ENCODE measurements at regions not wholly inside any gene's neighbourhood (a gene's known extent, or its start where the extent isn't known, plus 50 kb on each side); places are given as distances from the start of the nearest gene placed in this dataset.

DNA sequence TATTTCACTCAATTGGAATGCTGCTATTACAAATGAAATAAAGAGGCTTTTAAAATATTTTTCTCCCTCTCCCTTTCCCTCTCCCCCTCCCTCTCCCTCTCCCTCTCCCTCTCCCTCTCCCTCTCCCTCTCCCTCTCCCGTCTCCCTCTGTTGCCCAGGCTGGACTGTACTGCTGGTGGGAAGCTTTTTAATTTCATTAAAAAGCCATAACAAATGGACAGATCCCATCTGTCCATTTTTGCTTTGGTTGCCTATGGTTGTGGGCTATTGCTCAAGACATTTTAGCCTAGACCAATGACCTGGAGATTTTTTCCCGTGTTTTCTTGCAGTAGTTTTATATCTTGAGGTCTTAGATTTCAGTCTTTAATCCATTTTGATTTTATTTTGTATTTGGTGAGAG is 107.2 kb upstream of the LRRC3B start:
- H4K8ac ChIP-seq (ENCODE audit: extremely low read depth, insufficient read depth, low read length), result no peak overlapping the region
- no peaks in the 10 kb centered on the region for H3K27me3 ChIP-seq (replicated peaks in 1 of 4; ENCODE audit: control insufficient read depth in 3 of 4, extremely low read depth in 1 of 4, insufficient read depth in 3 of 4, low read length in 3 of 4)
- no peaks in the 10 kb centered on the region for H3K79me1 ChIP-seq (ENCODE audit: low read depth, low read length)
- no peak overlapping the region for H3K14ac ChIP-seq (ENCODE audit: insufficient read length)
- no peak overlapping the region for H3K18ac ChIP-seq (ENCODE audit: extremely low read depth, low read length)
- CTCF ChIA-PET (ENCODE audit: partially characterized antibody), result no interaction called here
- no peak overlapping the region for H4K5ac ChIP-seq (ENCODE audit: insufficient read length, low read depth, low read length)
- no peak overlapping the region for H4K91ac ChIP-seq (replicated peaks; ENCODE audit: insufficient read length, low read length)
- no peak overlapping the region for H3K9ac ChIP-seq (replicated peaks in 1 of 4; ENCODE audit: extremely low read depth in 1 of 4, low read depth in 3 of 4, low read length in 3 of 4)
- no peak overlapping the region for H2AK5ac ChIP-seq (ENCODE audit: low read depth, low read length)
- no peak overlapping the region for H2BK120ac ChIP-seq (replicated peaks; ENCODE audit: low read depth, low read length)
- no peak for TF ChIP-seq SP4 (IDR thresholded peaks at IDR 0.05; ENCODE audit: low read length)
- TF ChIP-seq MAX (IDR thresholded peaks at IDR 0.05), result no peak
- no peak for TF ChIP-seq USF2 (IDR thresholded peaks at IDR 0.05; ENCODE audit: low read length)
- no peak for TF ChIP-seq TAF1 (IDR thresholded peaks at IDR 0.05; ENCODE audit: low read depth, low read length)
- no peak overlapping the region for H2BK20ac ChIP-seq (ENCODE audit: low read length)
- H3K9me3 ChIP-seq (ENCODE audit: insufficient read depth in 2 of 2, low read depth in 1 of 2, low read length in 1 of 2), result 0 out of 4 replicates have a peak, but pooled peaks cover 0 to 3% of the 10 kb centered on the region in 2 experiments
- no peak overlapping the region for H3K4ac ChIP-seq (replicated peaks; ENCODE audit: insufficient read length, low read depth, low read length)
- H2BK15ac ChIP-seq (ENCODE audit: low read length), result no peak overlapping the region
- no peak overlapping the region for H3K56ac ChIP-seq (replicated peaks; ENCODE audit: insufficient read length, low read depth, low read length)
- POLR2A ChIA-PET (ENCODE audit: partially characterized antibody), result no interaction called here
- no peaks in the 10 kb centered on the region for H3K23me2 ChIP-seq (ENCODE audit: low read depth, low read length)
- H2AFZ ChIP-seq (ENCODE audit: low read length), result no peak overlapping the region
- H4K20me1 ChIP-seq (replicated peaks in 1 of 2; ENCODE audit: control insufficient read depth in 1 of 2, insufficient read depth in 2 of 2, low read length in 2 of 2), result no peaks in the 10 kb centered on the region
- WGBS, 2 experiments (ENCODE audit: extremely low coverage in 1 of 2, insufficient coverage in 1 of 2, insufficient read length in 1 of 2, insufficient replicate concordance in 2 of 2, low coverage in 1 of 2, low lambda C conversion rate in 2 of 2, missing lambda C conversion rate in 1 of 2), result 85% methylated on average over 1 of the region's 2 CpGs; no CpG with 5 or more reads in 1 of the 2 experiments
- H3K4me2 ChIP-seq (ENCODE audit: insufficient read depth in 1 of 2, low read depth in 2 of 2, low read length in 2 of 2), result no peak overlapping the region
- no peak overlapping the region for H3K23ac ChIP-seq (ENCODE audit: insufficient read length)
- no peak overlapping the region for H2BK5ac ChIP-seq (ENCODE audit: low read depth, low read length)
- no peak for FAIRE-seq
- no peak overlapping the region for H3K27ac ChIP-seq (ENCODE audit: low read depth, low read length)
- no peaks in the 10 kb centered on the region for H3K36me3 ChIP-seq (ENCODE audit: control insufficient read depth in 2 of 4, insufficient read depth in 4 of 4, low read length in 3 of 4)
- no peaks in the 10 kb centered on the region for H3K79me2 ChIP-seq (ENCODE audit: control insufficient read depth in 1 of 2, insufficient read depth in 2 of 2, low read length in 2 of 2)
- H3K4me3 ChIP-seq (ENCODE audit: extremely low read depth in 1 of 4, insufficient read depth in 2 of 4, low read depth in 3 of 4, low read length in 4 of 4), result no peak overlapping the region
- no peaks in the 10 kb centered on the region; a peak in 1 of 7 replicates for H3K4me1 ChIP-seq (replicated peaks in 1 of 4; ENCODE audit: control insufficient read depth in 3 of 4, insufficient read depth in 4 of 4, low read length in 3 of 4)
- no peak overlapping the region for H2BK12ac ChIP-seq (ENCODE audit: low read depth, low read length)
- DNase-seq (ENCODE audit: low read depth in 1 of 2, low spot score in 2 of 2), result no peak
